ENCODE measurements at regions not wholly inside any gene's neighbourhood (a gene's known extent, or its start where the extent isn't known, plus 50 kb on each side); places are given as distances from the start of the nearest gene placed in this dataset.

DNA sequence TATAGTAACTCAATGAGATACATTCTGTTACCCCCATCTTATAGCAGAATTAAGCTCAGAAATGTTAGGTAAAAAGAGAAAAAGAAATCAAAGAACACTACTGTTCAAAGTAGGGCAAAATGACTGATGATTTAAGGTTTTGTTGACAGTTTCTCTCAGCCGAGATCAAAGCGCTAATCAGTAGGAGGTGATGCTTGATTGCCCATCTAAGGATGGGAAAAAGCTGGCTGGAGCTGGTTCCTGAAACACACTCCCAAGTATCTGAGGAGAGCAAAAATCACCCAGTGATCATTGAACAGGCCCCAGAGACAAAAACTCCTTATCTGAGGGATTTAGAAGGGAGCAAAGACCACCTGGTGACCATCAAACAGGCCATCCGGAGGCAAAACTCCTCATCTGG, 64.5 kb upstream of the CSF1 start (continued):
- TF ChIP-seq, protein P1, sequence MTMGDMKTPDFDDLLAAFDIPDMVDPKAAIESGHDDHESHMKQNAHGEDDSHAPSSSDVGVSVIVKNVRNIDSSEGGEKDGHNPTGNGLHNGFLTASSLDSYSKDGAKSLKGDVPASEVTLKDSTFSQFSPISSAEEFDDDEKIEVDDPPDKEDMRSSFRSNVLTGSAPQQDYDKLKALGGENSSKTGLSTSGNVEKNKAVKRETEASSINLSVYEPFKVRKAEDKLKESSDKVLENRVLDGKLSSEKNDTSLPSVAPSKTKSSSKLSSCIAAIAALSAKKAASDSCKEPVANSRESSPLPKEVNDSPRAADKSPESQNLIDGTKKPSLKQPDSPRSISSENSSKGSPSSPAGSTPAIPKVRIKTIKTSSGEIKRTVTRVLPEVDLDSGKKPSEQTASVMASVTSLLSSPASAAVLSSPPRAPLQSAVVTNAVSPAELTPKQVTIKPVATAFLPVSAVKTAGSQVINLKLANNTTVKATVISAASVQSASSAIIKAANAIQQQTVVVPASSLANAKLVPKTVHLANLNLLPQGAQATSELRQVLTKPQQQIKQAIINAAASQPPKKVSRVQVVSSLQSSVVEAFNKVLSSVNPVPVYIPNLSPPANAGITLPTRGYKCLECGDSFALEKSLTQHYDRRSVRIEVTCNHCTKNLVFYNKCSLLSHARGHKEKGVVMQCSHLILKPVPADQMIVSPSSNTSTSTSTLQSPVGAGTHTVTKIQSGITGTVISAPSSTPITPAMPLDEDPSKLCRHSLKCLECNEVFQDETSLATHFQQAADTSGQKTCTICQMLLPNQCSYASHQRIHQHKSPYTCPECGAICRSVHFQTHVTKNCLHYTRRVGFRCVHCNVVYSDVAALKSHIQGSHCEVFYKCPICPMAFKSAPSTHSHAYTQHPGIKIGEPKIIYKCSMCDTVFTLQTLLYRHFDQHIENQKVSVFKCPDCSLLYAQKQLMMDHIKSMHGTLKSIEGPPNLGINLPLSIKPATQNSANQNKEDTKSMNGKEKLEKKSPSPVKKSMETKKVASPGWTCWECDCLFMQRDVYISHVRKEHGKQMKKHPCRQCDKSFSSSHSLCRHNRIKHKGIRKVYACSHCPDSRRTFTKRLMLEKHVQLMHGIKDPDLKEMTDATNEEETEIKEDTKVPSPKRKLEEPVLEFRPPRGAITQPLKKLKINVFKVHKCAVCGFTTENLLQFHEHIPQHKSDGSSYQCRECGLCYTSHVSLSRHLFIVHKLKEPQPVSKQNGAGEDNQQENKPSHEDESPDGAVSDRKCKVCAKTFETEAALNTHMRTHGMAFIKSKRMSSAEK (CRISPR knock-in tag; IDR thresholded peaks at IDR 0.05; ENCODE audit: borderline replicate concordance) = no peak
- TF ChIP-seq, protein P2, sequence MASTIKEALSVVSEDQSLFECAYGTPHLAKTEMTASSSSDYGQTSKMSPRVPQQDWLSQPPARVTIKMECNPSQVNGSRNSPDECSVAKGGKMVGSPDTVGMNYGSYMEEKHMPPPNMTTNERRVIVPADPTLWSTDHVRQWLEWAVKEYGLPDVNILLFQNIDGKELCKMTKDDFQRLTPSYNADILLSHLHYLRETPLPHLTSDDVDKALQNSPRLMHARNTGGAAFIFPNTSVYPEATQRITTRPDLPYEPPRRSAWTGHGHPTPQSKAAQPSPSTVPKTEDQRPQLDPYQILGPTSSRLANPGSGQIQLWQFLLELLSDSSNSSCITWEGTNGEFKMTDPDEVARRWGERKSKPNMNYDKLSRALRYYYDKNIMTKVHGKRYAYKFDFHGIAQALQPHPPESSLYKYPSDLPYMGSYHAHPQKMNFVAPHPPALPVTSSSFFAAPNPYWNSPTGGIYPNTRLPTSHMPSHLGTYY (CRISPR knock-in tag; IDR thresholded peaks at IDR 0.05) = no peak
- TF ChIP-seq, protein P3, sequence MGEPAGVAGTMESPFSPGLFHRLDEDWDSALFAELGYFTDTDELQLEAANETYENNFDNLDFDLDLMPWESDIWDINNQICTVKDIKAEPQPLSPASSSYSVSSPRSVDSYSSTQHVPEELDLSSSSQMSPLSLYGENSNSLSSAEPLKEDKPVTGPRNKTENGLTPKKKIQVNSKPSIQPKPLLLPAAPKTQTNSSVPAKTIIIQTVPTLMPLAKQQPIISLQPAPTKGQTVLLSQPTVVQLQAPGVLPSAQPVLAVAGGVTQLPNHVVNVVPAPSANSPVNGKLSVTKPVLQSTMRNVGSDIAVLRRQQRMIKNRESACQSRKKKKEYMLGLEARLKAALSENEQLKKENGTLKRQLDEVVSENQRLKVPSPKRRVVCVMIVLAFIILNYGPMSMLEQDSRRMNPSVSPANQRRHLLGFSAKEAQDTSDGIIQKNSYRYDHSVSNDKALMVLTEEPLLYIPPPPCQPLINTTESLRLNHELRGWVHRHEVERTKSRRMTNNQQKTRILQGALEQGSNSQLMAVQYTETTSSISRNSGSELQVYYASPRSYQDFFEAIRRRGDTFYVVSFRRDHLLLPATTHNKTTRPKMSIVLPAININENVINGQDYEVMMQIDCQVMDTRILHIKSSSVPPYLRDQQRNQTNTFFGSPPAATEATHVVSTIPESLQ (CRISPR knock-in tag; IDR thresholded peaks at IDR 0.05) = no peak
- TF ChIP-seq TP53 (CRISPR knock-in tag; IDR thresholded peaks at IDR 0.05) = no peak
- TF ChIP-seq, protein P4, sequence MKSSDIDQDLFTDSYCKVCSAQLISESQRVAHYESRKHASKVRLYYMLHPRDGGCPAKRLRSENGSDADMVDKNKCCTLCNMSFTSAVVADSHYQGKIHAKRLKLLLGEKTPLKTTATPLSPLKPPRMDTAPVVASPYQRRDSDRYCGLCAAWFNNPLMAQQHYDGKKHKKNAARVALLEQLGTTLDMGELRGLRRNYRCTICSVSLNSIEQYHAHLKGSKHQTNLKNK (CRISPR knock-in tag; IDR thresholded peaks at IDR 0.05) = no peak

DNA sequence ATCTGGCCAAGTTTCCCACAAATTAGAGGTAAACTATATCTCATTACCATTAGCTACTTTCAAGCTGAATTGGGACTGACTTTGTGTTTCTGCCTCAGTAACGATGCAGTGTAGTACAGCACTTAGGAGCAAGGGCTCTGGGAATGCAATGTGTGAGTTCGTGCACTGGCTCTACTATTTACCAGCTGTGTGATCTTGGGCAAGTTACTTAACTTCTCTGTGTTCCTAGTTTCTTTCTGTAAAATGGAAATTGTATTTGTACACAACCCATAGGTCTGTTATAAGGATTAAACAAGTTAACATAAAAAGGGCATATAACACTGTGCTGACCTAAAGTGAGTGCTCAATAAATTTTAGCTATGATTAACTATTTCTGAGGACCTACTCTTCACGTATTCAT, 65.0 kb upstream of the CSF1 start:
- DNase-seq (ENCODE audit: low spot score) (no peak), ATAC-seq (no peak)
- POLR2A ChIA-PET = no interaction called here
- H3K27me3 Mint-ChIP-seq (ENCODE audit: low read depth) = no peaks in the 10 kb centered on the region
- H3K36me3 Mint-ChIP-seq = peaks cover 1% of the 10 kb centered on the region; the same call in 1 of the 2 replicates
- CTCF ChIA-PET = interaction anchor here (1.0 to 1.4 kb wide), 2 partner anchors 55 to 139 kb away, joined by 3 to 4 read pairs; partner anchors contain the start of gene AHCYL1
- no peak overlapping the region for H3K27ac Mint-ChIP-seq
- H3K9me3 Mint-ChIP-seq = peaks cover 13% of the 10 kb centered on the region
- H3K4me1 Mint-ChIP-seq = no peaks in the 10 kb centered on the region
- no peak overlapping the region for H3K4me3 Mint-ChIP-seq
- TF ChIP-seq CREM (CRISPR knock-in tag; IDR thresholded peaks at IDR 0.05) (no peak), FOXJ3 (CRISPR knock-in tag; IDR thresholded peaks at IDR 0.05; ENCODE audit: borderline replicate concordance) (no peak), RORB (CRISPR knock-in tag; IDR thresholded peaks at IDR 0.05) (no peak)
- TF ChIP-seq, protein P5, sequence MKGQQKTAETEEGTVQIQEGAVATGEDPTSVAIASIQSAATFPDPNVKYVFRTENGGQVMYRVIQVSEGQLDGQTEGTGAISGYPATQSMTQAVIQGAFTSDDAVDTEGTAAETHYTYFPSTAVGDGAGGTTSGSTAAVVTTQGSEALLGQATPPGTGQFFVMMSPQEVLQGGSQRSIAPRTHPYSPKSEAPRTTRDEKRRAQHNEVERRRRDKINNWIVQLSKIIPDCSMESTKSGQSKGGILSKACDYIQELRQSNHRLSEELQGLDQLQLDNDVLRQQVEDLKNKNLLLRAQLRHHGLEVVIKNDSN (CRISPR knock-in tag; IDR thresholded peaks at IDR 0.05) = no peak
- TF ChIP-seq, protein P1 (CRISPR knock-in tag; IDR thresholded peaks at IDR 0.05; ENCODE audit: borderline replicate concordance) = no peak
- TF ChIP-seq, protein P2 (CRISPR knock-in tag; IDR thresholded peaks at IDR 0.05) = no peak
- TF ChIP-seq, protein P4 (CRISPR knock-in tag; IDR thresholded peaks at IDR 0.05) = no peak
- TF ChIP-seq, protein P6, sequence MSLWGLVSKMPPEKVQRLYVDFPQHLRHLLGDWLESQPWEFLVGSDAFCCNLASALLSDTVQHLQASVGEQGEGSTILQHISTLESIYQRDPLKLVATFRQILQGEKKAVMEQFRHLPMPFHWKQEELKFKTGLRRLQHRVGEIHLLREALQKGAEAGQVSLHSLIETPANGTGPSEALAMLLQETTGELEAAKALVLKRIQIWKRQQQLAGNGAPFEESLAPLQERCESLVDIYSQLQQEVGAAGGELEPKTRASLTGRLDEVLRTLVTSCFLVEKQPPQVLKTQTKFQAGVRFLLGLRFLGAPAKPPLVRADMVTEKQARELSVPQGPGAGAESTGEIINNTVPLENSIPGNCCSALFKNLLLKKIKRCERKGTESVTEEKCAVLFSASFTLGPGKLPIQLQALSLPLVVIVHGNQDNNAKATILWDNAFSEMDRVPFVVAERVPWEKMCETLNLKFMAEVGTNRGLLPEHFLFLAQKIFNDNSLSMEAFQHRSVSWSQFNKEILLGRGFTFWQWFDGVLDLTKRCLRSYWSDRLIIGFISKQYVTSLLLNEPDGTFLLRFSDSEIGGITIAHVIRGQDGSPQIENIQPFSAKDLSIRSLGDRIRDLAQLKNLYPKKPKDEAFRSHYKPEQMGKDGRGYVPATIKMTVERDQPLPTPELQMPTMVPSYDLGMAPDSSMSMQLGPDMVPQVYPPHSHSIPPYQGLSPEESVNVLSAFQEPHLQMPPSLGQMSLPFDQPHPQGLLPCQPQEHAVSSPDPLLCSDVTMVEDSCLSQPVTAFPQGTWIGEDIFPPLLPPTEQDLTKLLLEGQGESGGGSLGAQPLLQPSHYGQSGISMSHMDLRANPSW (CRISPR knock-in tag; conservative IDR thresholded peaks at IDR 0.05; ENCODE audit: low read depth) = no peak
- TF ChIP-seq, protein P7, sequence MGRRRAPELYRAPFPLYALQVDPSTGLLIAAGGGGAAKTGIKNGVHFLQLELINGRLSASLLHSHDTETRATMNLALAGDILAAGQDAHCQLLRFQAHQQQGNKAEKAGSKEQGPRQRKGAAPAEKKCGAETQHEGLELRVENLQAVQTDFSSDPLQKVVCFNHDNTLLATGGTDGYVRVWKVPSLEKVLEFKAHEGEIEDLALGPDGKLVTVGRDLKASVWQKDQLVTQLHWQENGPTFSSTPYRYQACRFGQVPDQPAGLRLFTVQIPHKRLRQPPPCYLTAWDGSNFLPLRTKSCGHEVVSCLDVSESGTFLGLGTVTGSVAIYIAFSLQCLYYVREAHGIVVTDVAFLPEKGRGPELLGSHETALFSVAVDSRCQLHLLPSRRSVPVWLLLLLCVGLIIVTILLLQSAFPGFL (CRISPR knock-in tag; IDR thresholded peaks at IDR 0.05; ENCODE audit: borderline replicate concordance) = no peak
- TF ChIP-seq, protein P8, sequence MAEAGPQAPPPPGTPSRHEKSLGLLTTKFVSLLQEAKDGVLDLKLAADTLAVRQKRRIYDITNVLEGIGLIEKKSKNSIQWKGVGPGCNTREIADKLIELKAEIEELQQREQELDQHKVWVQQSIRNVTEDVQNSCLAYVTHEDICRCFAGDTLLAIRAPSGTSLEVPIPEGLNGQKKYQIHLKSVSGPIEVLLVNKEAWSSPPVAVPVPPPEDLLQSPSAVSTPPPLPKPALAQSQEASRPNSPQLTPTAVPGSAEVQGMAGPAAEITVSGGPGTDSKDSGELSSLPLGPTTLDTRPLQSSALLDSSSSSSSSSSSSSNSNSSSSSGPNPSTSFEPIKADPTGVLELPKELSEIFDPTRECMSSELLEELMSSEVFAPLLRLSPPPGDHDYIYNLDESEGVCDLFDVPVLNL (CRISPR knock-in tag; IDR thresholded peaks at IDR 0.05; ENCODE audit: borderline replicate concordance, low read depth) = no peak
